HepG2 (cell line): ENCODE measurements at regions not wholly inside any gene's neighbourhood (a gene's known extent, or its start where the extent isn't known, plus 50 kb on each side); places are given as distances from the start of the nearest gene placed in this dataset.

ENCODE experiments used
- AGO1 ChIP-seq: fragments of 200-400 bp; formaldehyde crosslinking; IDR thresholded peaks from 2 replicates; pipeline ENCODE4 v1.6.1; 2017; ENCODE audit warnings: mild to moderate bottlenecking, low read depth, low read length, moderate library complexity; ENCODE audit not compliant: poor library complexity, severe bottlenecking
- CCAR2 ChIP-seq: fragments of 200-400 bp; formaldehyde crosslinking; optimal IDR thresholded peaks from 2 replicates; pipeline ENCODE3; 2018; ENCODE audit warnings: low read depth, mild to moderate bottlenecking, low read length, moderate library complexity
- HIVEP1 ChIP-seq: sonication (generic); formaldehyde crosslinking; IDR thresholded peaks from 2 replicates; pipeline ENCODE4 v1.4.0; 2020; ENCODE audit warnings: mild to moderate bottlenecking, missing genetic modification reagents
- PAXIP1 ChIP-seq: sonication (generic); formaldehyde crosslinking; conservative IDR thresholded peaks from 2 replicates; pipeline ENCODE4 v1.4.0; 2020; ENCODE audit warnings: mild to moderate bottlenecking, missing genetic modification reagents, moderate library complexity
- PBX2 ChIP-seq: IDR thresholded peaks from 2 replicates; pipeline ENCODE4 v1.6.1; 2016; ENCODE audit warnings: control low read depth
- PHB2 ChIP-seq: fragments of 450-650 bp; IDR thresholded peaks from 2 replicates; pipeline ENCODE4 v1.6.1; 2018; ENCODE audit not compliant: partially characterized antibody
- RARA ChIP-seq: IDR thresholded peaks from 2 replicates; pipeline ENCODE4 v1.6.1; 2016; ENCODE audit warnings: missing genetic modification reagents, missing compliant biosample characterization
- STAG1 ChIP-seq: sonication (generic); formaldehyde crosslinking; IDR thresholded peaks from 2 replicates; pipeline ENCODE4 v1.4.0; 2020; ENCODE audit warnings: missing genetic modification reagents
- ZFP37 ChIP-seq: sonication (generic); formaldehyde crosslinking; IDR thresholded peaks from 2 replicates; pipeline ENCODE4 v1.4.0; 2020; ENCODE audit warnings: missing genetic modification reagents, borderline replicate concordance
- ZNF10 ChIP-seq: sonication (generic); formaldehyde crosslinking; IDR thresholded peaks from 2 replicates; pipeline ENCODE4 v1.4.0; 2020; ENCODE audit warnings: mild to moderate bottlenecking, low read depth, missing genetic modification reagents, borderline replicate concordance
- ZNF646 ChIP-seq: sonication (generic); formaldehyde crosslinking; IDR thresholded peaks from 2 replicates; pipeline ENCODE4 v1.9.0; 2021; ENCODE audit warnings: mild to moderate bottlenecking, missing genetic modification reagents
- ZNF709 ChIP-seq: sonication (generic); formaldehyde crosslinking; IDR thresholded peaks from 2 replicates; pipeline ENCODE4 v1.5.0; 2020; ENCODE audit warnings: mild to moderate bottlenecking, missing genetic modification reagents

GRCh38 chr5:77568555-77568954 is 70.0 kb downstream of the OTP start (continued):
- TF ChIP-seq ZNF646 (CRISPR knock-in tag) (no peak), ZFP37 (no peak), PHB2 (no peak), PAXIP1 (no peak), STAG1 (no peak), ZNF10 (CRISPR knock-in tag) (no peak), ZNF709 (no peak), HIVEP1 (CRISPR knock-in tag) (no peak), PBX2 (no peak), RARA (no peak), AGO1 (no peak), CCAR2 (no peak)
- TF ChIP-seq, all 625 proteins: peak for 0
